GM18870 (cell line): ENCODE measurements at regions not wholly inside any gene's neighbourhood (a gene's known extent, or its start where the extent isn't known, plus 50 kb on each side); places are given as distances from the start of the nearest gene placed in this dataset.
A peak's percentile ranks its signal among the peaks of the same experiment; 100 is the strongest.

Source experiments
- ATAC-seq: cut with Tn5 transposase; IDR thresholded peaks from one replicate; pipeline ENCODE4 v1.9.1; 2021; ENCODE audit warnings: moderate library complexity; ENCODE audit not compliant: unreplicated experiment

- ATAC-seq, result no peak
Measured at GRCh38 chr6:41428996-41429421, 93.6 kb downstream of the NCR2 start.

GRCh38 chr6:41429506-41430504, 94.4 kb downstream of the NCR2 start:
- no peak for ATAC-seq

GRCh38 chr6:41430875-41431274, 95.5 kb downstream of the NCR2 start:
- ATAC-seq, result no peak

GRCh38 chr6:41432280-41432679, 96.9 kb downstream of the NCR2 start:
- ATAC-seq, result no peak

GRCh38 chr6:41434803-41435481, 99.5 kb downstream of the NCR2 start:
- ATAC-seq, result no peak

GRCh38 chr6:41437604-41438003, 102.2 kb downstream of the NCR2 start:
- no peak for ATAC-seq

GRCh38 chr6:41438746-41439145, 103.3 kb downstream of the NCR2 start:
- no peak for ATAC-seq

- peak; percentile 60 for ATAC-seq
Measured at GRCh38 chr6:41439524-41440418, 104.4 kb downstream of the NCR2 start.

- ATAC-seq, result no peak
Measured at GRCh38 chr6:41440958-41441357, 105.2 kb upstream of the FOXP4 start.

GRCh38 chr6:41441598-41442351, 104.4 kb upstream of the FOXP4 start:
- ATAC-seq, result no peak

GRCh38 chr6:41442352-41442672, 103.9 kb upstream of the FOXP4 start:
- ATAC-seq, result no peak

- ATAC-seq, result no peak
Measured at GRCh38 chr6:41442800-41443501, 103.2 kb upstream of the FOXP4 start.

- no peak for ATAC-seq
Measured at GRCh38 chr6:41443616-41444525, 102.3 kb upstream of the FOXP4 start.

GRCh38 chr6:41445261-41445660, 100.9 kb upstream of the FOXP4 start:
- no peak for ATAC-seq

GRCh38 chr6:41446132-41446531, 100.0 kb upstream of the FOXP4 start:
- no peak for ATAC-seq

GRCh38 chr6:41446907-41447545, 99.2 kb upstream of the FOXP4 start:
- no peak for ATAC-seq

GRCh38 chr6:41448256-41448655, 97.9 kb upstream of the FOXP4 start:
- no peak for ATAC-seq
